ENCODE measurements at regions not wholly inside any gene's neighbourhood (a gene's known extent, or its start where the extent isn't known, plus 50 kb on each side); places are given as distances from the start of the nearest gene placed in this dataset.

- TF ChIP-seq POLR2A (IDR thresholded peaks at IDR 0.05; ENCODE audit: low read depth) (no peak), CTCF (IDR thresholded peaks at IDR 0.05) (no peak), POLR2AphosphoS5 (IDR thresholded peaks at IDR 0.05) (no peak)
Measured at GRCh38 chr9:124102363-124102762, 90.8 kb downstream of the LHX2 start.
